ENCODE measurements at regions not wholly inside any gene's neighbourhood (a gene's known extent, or its start where the extent isn't known, plus 50 kb on each side); places are given as distances from the start of the nearest gene placed in this dataset.

GRCh38 chr4:100285121-100285520 is 94.9 kb upstream of the DDIT4L start:
- H3K27ac ChIP-seq (ENCODE audit: low read depth, low read length), result no peak overlapping the region

GRCh38 chr4:100284129-100284880 is 94.0 kb upstream of the DDIT4L start:
- Histone ChIP-seq H3K27me3 (ENCODE audit: control insufficient read depth in 5 of 5, insufficient read depth in 4 of 5, low read length in 5 of 5) (no peaks in the 10 kb centered on the region), H3K36me3 (ENCODE audit: control insufficient read depth in 5 of 5, insufficient read depth in 5 of 5, low read length in 5 of 5) (no peaks in the 10 kb centered on the region), H3K4me1 (ENCODE audit: control insufficient read depth in 5 of 5, insufficient read depth in 5 of 5, low read length in 5 of 5) (peaks cover 0 to 1% (median 0%) of the 10 kb centered on the region in 5 donors), H3K9me3 (ENCODE audit: control insufficient read depth in 5 of 5, low read length in 5 of 5) (no peaks in the 10 kb centered on the region), H3K9ac (ENCODE audit: low read length in 5 of 5) (no peak overlapping the region), H3K4me3 (ENCODE audit: low read depth in 1 of 5, low read length in 5 of 5) (no peak overlapping the region), H3K27ac (ENCODE audit: low read depth, low read length) (no peak overlapping the region)

More at GRCh38 chr4:100285121-100285520, 94.9 kb upstream of the DDIT4L start:
- no peak overlapping the region for H3K4me3 ChIP-seq (ENCODE audit: low read depth in 1 of 5, low read length in 5 of 5)
- no peak overlapping the region for H3K9ac ChIP-seq (ENCODE audit: low read length in 5 of 5)
- no peaks in the 10 kb centered on the region for H3K36me3 ChIP-seq (ENCODE audit: control insufficient read depth in 5 of 5, insufficient read depth in 5 of 5, low read length in 5 of 5)
- no peaks in the 10 kb centered on the region for H3K9me3 ChIP-seq (ENCODE audit: control insufficient read depth in 5 of 5, low read length in 5 of 5)
- no peaks in the 10 kb centered on the region for H3K27me3 ChIP-seq (ENCODE audit: control insufficient read depth in 5 of 5, insufficient read depth in 4 of 5, low read length in 5 of 5)
- H3K4me1 ChIP-seq (ENCODE audit: control insufficient read depth in 5 of 5, insufficient read depth in 5 of 5, low read length in 5 of 5), result peaks cover 0 to 9% (median 2%) of the 10 kb centered on the region in 5 donors

- H3K27ac ChIP-seq (ENCODE audit: low read depth, low read length), result no peak overlapping the region
- no peak overlapping the region for H3K9ac ChIP-seq (ENCODE audit: low read length in 5 of 5)
- H3K4me3 ChIP-seq (ENCODE audit: low read depth in 1 of 5, low read length in 5 of 5), result no peak overlapping the region
- H3K4me1 ChIP-seq (ENCODE audit: control insufficient read depth in 5 of 5, insufficient read depth in 5 of 5, low read length in 5 of 5), result no peaks in the 10 kb centered on the region
- H3K27me3 ChIP-seq (ENCODE audit: control insufficient read depth in 5 of 5, insufficient read depth in 4 of 5, low read length in 5 of 5), result no peaks in the 10 kb centered on the region
- H3K9me3 ChIP-seq (ENCODE audit: control insufficient read depth in 5 of 5, low read length in 5 of 5), result no peaks in the 10 kb centered on the region
- H3K36me3 ChIP-seq (ENCODE audit: control insufficient read depth in 5 of 5, insufficient read depth in 5 of 5, low read length in 5 of 5), result no peaks in the 10 kb centered on the region
These were observed 90.5 kb upstream of the DDIT4L start for GRCh38 chr4:100280807-100281206.

- no peaks in the 10 kb centered on the region for H3K9me3 ChIP-seq (ENCODE audit: control insufficient read depth in 5 of 5, low read length in 5 of 5)
- no peak overlapping the region for H3K4me3 ChIP-seq (ENCODE audit: low read depth in 1 of 5, low read length in 5 of 5)
- H3K36me3 ChIP-seq (ENCODE audit: control insufficient read depth in 5 of 5, insufficient read depth in 5 of 5, low read length in 5 of 5), result no peaks in the 10 kb centered on the region
- H3K9ac ChIP-seq (ENCODE audit: low read length in 5 of 5), result no peak overlapping the region
- H3K4me1 ChIP-seq (ENCODE audit: control insufficient read depth in 5 of 5, insufficient read depth in 5 of 5, low read length in 5 of 5), result no peaks in the 10 kb centered on the region
- no peaks in the 10 kb centered on the region for H3K27me3 ChIP-seq (ENCODE audit: control insufficient read depth in 5 of 5, insufficient read depth in 4 of 5, low read length in 5 of 5)
- no peak overlapping the region for H3K27ac ChIP-seq (ENCODE audit: low read depth, low read length)
These were observed 88.3 kb upstream of the DDIT4L start for GRCh38 chr4:100278567-100278966.

- Histone ChIP-seq H3K9me3 (ENCODE audit: control insufficient read depth in 5 of 5, low read length in 5 of 5) (peaks cover 0 to 8% (median 5%) of the 10 kb centered on the region in 5 donors), H3K9ac (ENCODE audit: low read length in 5 of 5) (no peak overlapping the region), H3K4me3 (ENCODE audit: low read depth in 1 of 5, low read length in 5 of 5) (no peak overlapping the region), H3K36me3 (ENCODE audit: control insufficient read depth in 5 of 5, insufficient read depth in 5 of 5, low read length in 5 of 5) (no peaks in the 10 kb centered on the region), H3K27me3 (ENCODE audit: control insufficient read depth in 5 of 5, insufficient read depth in 4 of 5, low read length in 5 of 5) (no peaks in the 10 kb centered on the region), H3K27ac (ENCODE audit: low read depth, low read length) (no peak overlapping the region), H3K4me1 (ENCODE audit: control insufficient read depth in 5 of 5, insufficient read depth in 5 of 5, low read length in 5 of 5) (no peaks in the 10 kb centered on the region)
These were observed 79.2 kb upstream of the DDIT4L start for GRCh38 chr4:100269446-100269845.

GRCh38 chr4:100268789-100269188 is 78.5 kb upstream of the DDIT4L start:
- Histone ChIP-seq H3K4me1 (ENCODE audit: control insufficient read depth in 5 of 5, insufficient read depth in 5 of 5, low read length in 5 of 5) (no peaks in the 10 kb centered on the region), H3K27me3 (ENCODE audit: control insufficient read depth in 5 of 5, insufficient read depth in 4 of 5, low read length in 5 of 5) (no peaks in the 10 kb centered on the region)

GRCh38 chr4:100261346-100261745 is 71.1 kb upstream of the DDIT4L start:
- Histone ChIP-seq H3K4me3 (ENCODE audit: low read depth in 1 of 5, low read length in 5 of 5) (no peak overlapping the region), H3K4me1 (ENCODE audit: control insufficient read depth in 5 of 5, insufficient read depth in 5 of 5, low read length in 5 of 5) (no peaks in the 10 kb centered on the region), H3K36me3 (ENCODE audit: control insufficient read depth in 5 of 5, insufficient read depth in 5 of 5, low read length in 5 of 5) (no peaks in the 10 kb centered on the region), H3K27me3 (ENCODE audit: control insufficient read depth in 5 of 5, insufficient read depth in 4 of 5, low read length in 5 of 5) (no peaks in the 10 kb centered on the region), H3K27ac (ENCODE audit: low read depth, low read length) (no peak overlapping the region), H3K9me3 (ENCODE audit: control insufficient read depth in 5 of 5, low read length in 5 of 5) (no peaks in the 10 kb centered on the region), H3K9ac (ENCODE audit: low read length in 5 of 5) (no peak overlapping the region)

More at GRCh38 chr4:100268789-100269188, 78.5 kb upstream of the DDIT4L start:
- no peaks in the 10 kb centered on the region for H3K36me3 ChIP-seq (ENCODE audit: control insufficient read depth in 5 of 5, insufficient read depth in 5 of 5, low read length in 5 of 5)
- H3K9ac ChIP-seq (ENCODE audit: low read length in 5 of 5), result no peak overlapping the region
- H3K27ac ChIP-seq (ENCODE audit: low read depth, low read length), result no peak overlapping the region
- H3K4me3 ChIP-seq (ENCODE audit: low read depth in 1 of 5, low read length in 5 of 5), result no peak overlapping the region
- peaks cover 0 to 8% (median 5%) of the 10 kb centered on the region in 5 donors for H3K9me3 ChIP-seq (ENCODE audit: control insufficient read depth in 5 of 5, low read length in 5 of 5)

- H3K4me3 ChIP-seq (ENCODE audit: low read depth in 1 of 5, low read length in 5 of 5), result no peak overlapping the region
- H3K27ac ChIP-seq (ENCODE audit: low read depth, low read length), result no peak overlapping the region
- H3K4me1 ChIP-seq (ENCODE audit: control insufficient read depth in 5 of 5, insufficient read depth in 5 of 5, low read length in 5 of 5), result no peaks in the 10 kb centered on the region
- H3K36me3 ChIP-seq (ENCODE audit: control insufficient read depth in 5 of 5, insufficient read depth in 5 of 5, low read length in 5 of 5), result no peaks in the 10 kb centered on the region
- H3K27me3 ChIP-seq (ENCODE audit: control insufficient read depth in 5 of 5, insufficient read depth in 4 of 5, low read length in 5 of 5), result no peaks in the 10 kb centered on the region
- H3K9ac ChIP-seq (ENCODE audit: low read length in 5 of 5), result no peak overlapping the region
- H3K9me3 ChIP-seq (ENCODE audit: control insufficient read depth in 5 of 5, low read length in 5 of 5), result no peaks in the 10 kb centered on the region
These were observed 68.4 kb upstream of the DDIT4L start for GRCh38 chr4:100258675-100259074.

DNA sequence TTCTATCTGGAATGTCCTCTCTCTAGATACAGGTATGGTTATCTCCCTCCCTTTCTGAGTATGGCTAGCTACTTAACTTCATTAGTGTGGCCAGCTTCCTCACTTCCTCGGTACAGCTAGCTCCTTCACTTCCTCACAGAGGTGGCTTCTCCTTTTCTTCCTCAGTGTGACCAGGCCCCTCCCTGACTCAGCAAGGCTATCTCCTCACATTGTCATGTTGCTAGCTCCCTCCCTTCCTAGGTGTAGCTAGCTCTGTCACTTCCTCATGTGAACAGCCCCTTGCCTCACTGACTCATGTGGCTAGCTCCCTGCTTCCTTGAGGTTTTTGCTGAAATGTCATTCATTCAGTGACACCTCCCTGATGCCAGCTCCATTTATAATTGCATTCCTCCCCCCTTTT is 67.3 kb upstream of the DDIT4L start:
- Histone ChIP-seq H3K4me3 (ENCODE audit: low read depth in 1 of 5, low read length in 5 of 5) (no peak overlapping the region), H3K27ac (ENCODE audit: low read depth, low read length) (no peak overlapping the region), H3K9me3 (ENCODE audit: control insufficient read depth in 5 of 5, low read length in 5 of 5) (no peaks in the 10 kb centered on the region), H3K9ac (ENCODE audit: low read length in 5 of 5) (no peak overlapping the region), H3K4me1 (ENCODE audit: control insufficient read depth in 5 of 5, insufficient read depth in 5 of 5, low read length in 5 of 5) (no peaks in the 10 kb centered on the region), H3K36me3 (ENCODE audit: control insufficient read depth in 5 of 5, insufficient read depth in 5 of 5, low read length in 5 of 5) (no peaks in the 10 kb centered on the region), H3K27me3 (ENCODE audit: control insufficient read depth in 5 of 5, insufficient read depth in 4 of 5, low read length in 5 of 5) (no peaks in the 10 kb centered on the region)

DNA sequence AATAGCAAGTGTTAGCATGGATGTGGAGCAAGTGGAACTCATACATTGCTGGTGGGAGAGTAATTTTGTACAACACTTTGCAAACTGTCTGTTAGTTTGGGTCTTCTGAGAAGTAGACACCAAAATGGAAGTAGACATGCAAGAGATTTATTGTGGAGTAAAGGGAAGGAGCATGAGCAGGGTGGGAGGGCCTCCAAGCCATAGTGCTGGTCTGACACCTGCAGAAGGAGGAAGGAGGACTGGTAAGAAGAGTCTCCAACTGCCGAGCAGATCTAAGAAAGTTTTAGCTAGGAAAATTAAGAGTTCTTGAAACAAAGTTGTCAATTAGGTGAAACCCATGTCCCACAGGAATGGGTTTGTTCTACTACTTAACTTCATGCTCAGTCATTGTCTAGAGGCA is 64.0 kb upstream of the DDIT4L start:
- Histone ChIP-seq H3K4me3 (ENCODE audit: low read depth in 1 of 5, low read length in 5 of 5) (no peak overlapping the region), H3K9me3 (ENCODE audit: control insufficient read depth in 5 of 5, low read length in 5 of 5) (no peaks in the 10 kb centered on the region), H3K27ac (ENCODE audit: low read depth, low read length) (no peak overlapping the region), H3K36me3 (ENCODE audit: control insufficient read depth in 5 of 5, insufficient read depth in 5 of 5, low read length in 5 of 5) (no peaks in the 10 kb centered on the region), H3K4me1 (ENCODE audit: control insufficient read depth in 5 of 5, insufficient read depth in 5 of 5, low read length in 5 of 5) (no peaks in the 10 kb centered on the region), H3K9ac (ENCODE audit: low read length in 5 of 5) (no peak overlapping the region), H3K27me3 (ENCODE audit: control insufficient read depth in 5 of 5, insufficient read depth in 4 of 5, low read length in 5 of 5) (no peaks in the 10 kb centered on the region)
